Esophagus squamous epithelium (tissue), 4 donors: ENCODE measurements at regions not wholly inside any gene's neighbourhood (a gene's known extent, or its start where the extent isn't known, plus 50 kb on each side); places are given as distances from the start of the nearest gene placed in this dataset.
"Not testable (repeated sequence)": the region's sequence is repeated elsewhere in the genome, so short reads cannot be mapped to it uniquely, and the experiment has no call there.

Experiments used
- CTCF ChIP-seq, 6 experiments: fragments of 450-650 bp in 4 of 6; fragments of 200-600 bp in 2 of 6; sonication (generic) in 2 of 6; IDR thresholded peaks; one replicate each; pipeline ENCODE4 v1.5.1; 2016 to 2019; ENCODE audit warnings: antibody characterized with exemption in 6 of 6, mild to moderate bottlenecking in 4 of 6, moderate library complexity in 4 of 6
- POLR2A ChIP-seq, 4 donors: fragments of 450-650 bp; IDR thresholded peaks; one replicate each; pipeline ENCODE4 v1.6.1; 2017; ENCODE audit warnings: antibody characterized with exemption in 4 of 4, mild to moderate bottlenecking in 4 of 4, moderate library complexity in 3 of 4

- TF ChIP-seq CTCF, POLR2A (IDR thresholded peaks at IDR 0.05): not testable (repeated sequence)
Observed at GRCh38 chr9:64020696-64021491, 1264.1 kb downstream of the FOXD4L5 start.
